Parathyroid adenoma (tissue), 2 donors: ENCODE measurements at regions not wholly inside any gene's neighbourhood (a gene's known extent, or its start where the extent isn't known, plus 50 kb on each side); places are given as distances from the start of the nearest gene placed in this dataset.

Experiments
- H2AFZ ChIP-seq: fragments of 300-600 bp; sonication (generic); one replicate; pipeline ENCODE4 v1.7.0; 2017; ENCODE audit warnings: antibody characterized with exemption, mild to moderate bottlenecking
- H3K27ac ChIP-seq: fragments of 300-600 bp; sonication (generic); one replicate; pipeline ENCODE4 v1.7.0; 2017
- H3K27me3 ChIP-seq: fragments of 300-600 bp; sonication (generic); one replicate; pipeline ENCODE4 v1.7.0; 2017; ENCODE audit warnings: low read length; ENCODE audit not compliant: control insufficient read depth, insufficient read depth
- H3K36me3 ChIP-seq: fragments of 300-600 bp; sonication (generic); one replicate; pipeline ENCODE4 v1.7.0; 2017; ENCODE audit warnings: low read length; ENCODE audit not compliant: control insufficient read depth, insufficient read depth
- H3K4me1 ChIP-seq: fragments of 300-600 bp; sonication (generic); one replicate; pipeline ENCODE4 v1.7.0; 2017; ENCODE audit warnings: control low read depth
- H3K4me2 ChIP-seq: fragments of 300-600 bp; sonication (generic); one replicate; pipeline ENCODE4 v1.7.0; 2017; ENCODE audit warnings: low read length
- H3K4me3 ChIP-seq: fragments of 300-600 bp; sonication (generic); one replicate; pipeline ENCODE4 v1.7.0; 2017; ENCODE audit warnings: low read depth, low read length
- H3K79me2 ChIP-seq: fragments of 300-600 bp; sonication (generic); one replicate; pipeline ENCODE4 v1.7.0; 2017; ENCODE audit warnings: control low read depth
- H3K9ac ChIP-seq: fragments of 300-600 bp; sonication (generic); one replicate; pipeline ENCODE4 v1.7.0; 2017; ENCODE audit warnings: mild to moderate bottlenecking
- H3K9me3 ChIP-seq: fragments of 300-600 bp; sonication (generic); one replicate; pipeline ENCODE4 v1.7.0; 2017; ENCODE audit warnings: low read length; ENCODE audit not compliant: control insufficient read depth
- TF ChIP-seq, protein P1 (sequence below): fragments of 300-600 bp; sonication (generic); IDR thresholded peaks from one replicate; pipeline ENCODE4 v1.7.0; 2017; ENCODE audit warnings: antibody characterized with exemption, mild to moderate bottlenecking
- donor health status: primary hyperparathyroidism.

DNA sequence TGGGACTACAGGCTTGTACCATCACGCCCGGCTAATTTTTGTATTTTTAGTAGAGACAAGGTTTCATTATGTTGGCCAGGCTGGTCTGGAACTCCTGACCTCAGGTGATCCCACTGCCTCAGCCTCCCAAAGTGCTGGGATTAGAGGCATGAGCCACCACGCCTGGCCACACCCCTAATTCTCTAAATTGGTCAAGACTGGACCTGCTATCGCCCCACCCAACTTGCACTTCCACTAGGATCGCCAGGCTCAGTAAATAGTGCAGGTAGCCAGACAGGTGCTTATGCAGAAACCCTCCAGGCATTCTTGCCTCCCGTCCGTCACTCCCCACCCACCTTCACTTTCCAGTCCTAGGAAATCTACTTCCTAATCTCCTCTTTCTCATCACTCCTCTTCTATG, 481.4 kb upstream of the EEF2KMT start:
- Histone ChIP-seq H3K27ac (no peak overlapping the region), H3K36me3 (no peaks in the 10 kb centered on the region), H3K9me3 (no peaks in the 10 kb centered on the region), H3K79me2 (no peaks in the 10 kb centered on the region), H3K4me1 (no peaks in the 10 kb centered on the region), H2AFZ (no peak overlapping the region), H3K9ac (no peak overlapping the region), H3K27me3 (no peaks in the 10 kb centered on the region), H3K4me3 (no peak overlapping the region), H3K4me2 (no peak overlapping the region)
- TF ChIP-seq, protein P1, sequence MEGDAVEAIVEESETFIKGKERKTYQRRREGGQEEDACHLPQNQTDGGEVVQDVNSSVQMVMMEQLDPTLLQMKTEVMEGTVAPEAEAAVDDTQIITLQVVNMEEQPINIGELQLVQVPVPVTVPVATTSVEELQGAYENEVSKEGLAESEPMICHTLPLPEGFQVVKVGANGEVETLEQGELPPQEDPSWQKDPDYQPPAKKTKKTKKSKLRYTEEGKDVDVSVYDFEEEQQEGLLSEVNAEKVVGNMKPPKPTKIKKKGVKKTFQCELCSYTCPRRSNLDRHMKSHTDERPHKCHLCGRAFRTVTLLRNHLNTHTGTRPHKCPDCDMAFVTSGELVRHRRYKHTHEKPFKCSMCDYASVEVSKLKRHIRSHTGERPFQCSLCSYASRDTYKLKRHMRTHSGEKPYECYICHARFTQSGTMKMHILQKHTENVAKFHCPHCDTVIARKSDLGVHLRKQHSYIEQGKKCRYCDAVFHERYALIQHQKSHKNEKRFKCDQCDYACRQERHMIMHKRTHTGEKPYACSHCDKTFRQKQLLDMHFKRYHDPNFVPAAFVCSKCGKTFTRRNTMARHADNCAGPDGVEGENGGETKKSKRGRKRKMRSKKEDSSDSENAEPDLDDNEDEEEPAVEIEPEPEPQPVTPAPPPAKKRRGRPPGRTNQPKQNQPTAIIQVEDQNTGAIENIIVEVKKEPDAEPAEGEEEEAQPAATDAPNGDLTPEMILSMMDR = no peak

DNA sequence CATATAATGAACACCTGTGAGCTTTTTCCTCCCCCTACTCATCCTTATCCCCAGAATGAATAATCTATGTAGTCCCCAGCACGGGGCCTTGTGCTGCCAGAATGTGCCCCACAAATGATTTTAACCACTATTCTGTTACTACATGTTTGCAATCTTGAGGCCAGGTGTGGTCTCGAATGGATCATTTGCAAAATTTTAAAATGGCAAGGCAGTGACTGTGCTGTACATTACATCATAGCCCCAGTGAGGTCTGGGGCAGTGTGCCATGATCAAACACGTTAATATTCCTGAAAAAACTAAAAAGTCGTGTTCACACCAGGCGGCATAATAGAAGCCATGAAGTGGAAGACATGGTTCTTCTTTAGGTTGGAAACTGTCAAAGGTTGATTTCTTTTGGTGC, 479.9 kb upstream of the EEF2KMT start:
- Histone ChIP-seq H3K4me2 (no peak overlapping the region), H3K27ac (no peak overlapping the region), H3K27me3 (no peaks in the 10 kb centered on the region), H3K4me1 (no peaks in the 10 kb centered on the region), H3K79me2 (no peaks in the 10 kb centered on the region), H3K9ac (no peak overlapping the region), H3K4me3 (no peak overlapping the region), H3K9me3 (no peaks in the 10 kb centered on the region), H3K36me3 (no peaks in the 10 kb centered on the region), H2AFZ (no peak overlapping the region)
- TF ChIP-seq, protein P1 = no peak

DNA sequence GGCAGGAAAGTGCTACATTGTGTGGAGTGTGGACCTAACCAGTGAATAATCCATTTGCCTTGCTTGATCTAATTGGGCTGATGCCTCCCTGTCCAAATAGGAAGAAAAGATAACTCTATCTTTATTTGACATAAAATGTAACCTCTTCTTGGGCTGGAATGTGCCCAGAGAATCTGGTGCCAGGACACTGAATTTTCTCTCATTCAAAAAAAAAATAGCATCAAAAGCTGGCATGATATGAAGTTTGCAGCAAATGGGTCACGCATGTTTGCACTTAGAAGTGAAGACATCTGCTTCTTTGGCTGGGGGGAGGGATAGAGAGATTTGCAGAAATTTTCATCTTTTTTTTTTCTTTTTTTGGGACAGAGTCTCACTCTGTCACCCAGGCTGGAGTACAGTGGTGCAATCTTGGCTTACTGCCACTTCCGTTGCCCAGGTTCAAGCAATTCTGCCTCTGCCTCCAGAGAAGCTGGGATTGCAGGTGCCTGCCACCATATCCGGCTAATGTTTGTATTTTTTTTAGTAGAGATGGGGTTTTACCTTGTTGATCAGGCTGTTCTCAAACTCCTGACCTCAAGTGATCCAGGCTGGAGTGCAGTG, 478.2 kb upstream of the EEF2KMT start:
- no peak overlapping the region for H3K4me2 ChIP-seq

DNA sequence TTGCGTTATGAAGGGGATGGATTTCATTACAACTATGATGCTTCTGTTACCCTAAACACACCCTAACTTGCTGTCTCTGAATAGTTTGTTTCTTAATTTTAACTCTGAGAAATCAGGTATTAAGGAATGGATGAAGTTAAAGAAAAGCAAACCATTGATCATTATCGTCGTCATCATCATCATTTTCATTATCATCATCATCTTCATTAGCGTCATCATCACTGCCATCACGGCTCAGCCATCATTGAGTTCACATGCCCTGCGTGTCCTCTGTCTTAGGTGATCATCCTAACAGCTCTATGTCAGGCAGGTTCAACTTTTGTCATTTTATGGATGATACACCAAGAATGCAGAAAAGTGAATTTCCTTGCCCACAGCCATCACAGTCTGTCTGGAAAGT, 477.5 kb upstream of the EEF2KMT start:
- no peaks in the 10 kb centered on the region for H3K36me3 ChIP-seq
- TF ChIP-seq, protein P1 = no peak
- H3K4me3 ChIP-seq = no peak overlapping the region
- no peak overlapping the region for H3K4me2 ChIP-seq
- no peak overlapping the region for H3K27ac ChIP-seq
- H3K27me3 ChIP-seq = no peaks in the 10 kb centered on the region
- no peaks in the 10 kb centered on the region for H3K79me2 ChIP-seq
- H3K9ac ChIP-seq = no peak overlapping the region
- no peak overlapping the region for H2AFZ ChIP-seq
- no peaks in the 10 kb centered on the region for H3K9me3 ChIP-seq
- H3K4me1 ChIP-seq = no peaks in the 10 kb centered on the region

More for the DNA sequence above, 478.2 kb upstream of the EEF2KMT start:
- TF ChIP-seq, protein P1 = no peak
- Histone ChIP-seq H3K4me1 (no peaks in the 10 kb centered on the region), H3K4me3 (no peak overlapping the region), H2AFZ (no peak overlapping the region), H3K27me3 (no peaks in the 10 kb centered on the region), H3K9me3 (no peaks in the 10 kb centered on the region), H3K9ac (no peak overlapping the region), H3K27ac (no peak overlapping the region), H3K36me3 (no peaks in the 10 kb centered on the region), H3K79me2 (no peaks in the 10 kb centered on the region)

DNA sequence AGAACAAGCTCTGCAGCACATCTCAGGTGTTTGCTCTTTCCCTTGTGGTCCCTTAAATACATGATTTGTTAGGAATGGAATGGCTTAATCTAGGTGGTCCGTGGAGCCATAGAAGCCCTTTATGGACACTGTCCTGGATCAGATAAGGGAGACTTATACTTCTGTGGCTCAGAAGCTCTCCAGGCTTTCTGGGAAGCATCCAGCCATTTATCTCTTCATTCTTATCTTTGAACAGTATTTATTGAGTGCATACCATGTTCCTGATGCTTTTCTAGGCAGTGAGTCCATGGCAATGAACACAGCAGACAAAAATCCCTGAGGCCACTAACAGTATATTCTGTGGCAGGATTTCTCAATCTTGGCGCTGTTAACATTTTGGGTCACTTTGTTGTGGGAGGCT, 474.5 kb upstream of the EEF2KMT start:
- no peak overlapping the region for H3K27ac ChIP-seq
- TF ChIP-seq, protein P1 = no peak

More for the DNA sequence above, 474.5 kb upstream of the EEF2KMT start:
- H3K79me2 ChIP-seq = no peaks in the 10 kb centered on the region
- no peak overlapping the region for H3K4me3 ChIP-seq
- H2AFZ ChIP-seq = no peak overlapping the region
- H3K36me3 ChIP-seq = no peaks in the 10 kb centered on the region
- H3K9ac ChIP-seq = no peak overlapping the region
- no peaks in the 10 kb centered on the region for H3K4me1 ChIP-seq
- no peaks in the 10 kb centered on the region for H3K27me3 ChIP-seq
- no peaks in the 10 kb centered on the region for H3K9me3 ChIP-seq
- no peak overlapping the region for H3K4me2 ChIP-seq
